ENCODE measurements at regions not wholly inside any gene's neighbourhood (a gene's known extent, or its start where the extent isn't known, plus 50 kb on each side); places are given as distances from the start of the nearest gene placed in this dataset.

- Histone ChIP-seq H3K4me3 (ENCODE audit: control extremely low read depth in 1 of 5, extremely low read depth in 1 of 5, insufficient read depth in 1 of 5, low read depth in 2 of 5, low read length in 4 of 5) (no peak overlapping the region), H3K4me1 (ENCODE audit: control insufficient read depth in 2 of 2, insufficient read depth in 2 of 2, low read length in 2 of 2) (no peaks in the 10 kb centered on the region), H3K9ac (ENCODE audit: low read length) (no peak overlapping the region), H3K36me3 (replicated peaks in 1 of 2; ENCODE audit: control extremely low read depth in 1 of 2, control insufficient read depth in 1 of 2, extremely low read depth in 1 of 2, insufficient read depth in 2 of 2, low read length in 1 of 2) (no peaks in the 10 kb centered on the region), H4K20me1 (ENCODE audit: control insufficient read depth, insufficient read depth, low read length, poor library complexity, severe bottlenecking) (no peaks in the 10 kb centered on the region), H2AFZ (ENCODE audit: insufficient read depth, low read depth, low read length, poor library complexity, severe bottlenecking) (no peak overlapping the region), H3K27ac (ENCODE audit: low read length in 2 of 2) (no peak overlapping the region), H3K27me3 (replicated peaks in 1 of 4; ENCODE audit: control extremely low read depth in 1 of 4, control insufficient read depth in 3 of 4, insufficient read depth in 4 of 4, low read length in 3 of 4) (no peaks in the 10 kb centered on the region), H3K4me2 (replicated peaks; ENCODE audit: low read depth, low read length, poor library complexity, severe bottlenecking) (no peak overlapping the region), H3K79me2 (ENCODE audit: control insufficient read depth, insufficient read depth, low read length) (no peaks in the 10 kb centered on the region), H3K9me3 (ENCODE audit: control extremely low read depth in 1 of 3, control insufficient read depth in 2 of 3, insufficient read depth in 1 of 3, low read length in 2 of 3) (no peaks in the 10 kb centered on the region)
- no peak for DNase-seq
- Mint-ChIP-seq H3K4me3 (no peak overlapping the region), H3K27me3 (no peaks in the 10 kb centered on the region), H3K4me1 (no peaks in the 10 kb centered on the region), H3K27ac (no peak overlapping the region), H3K9me3 (ENCODE audit: insufficient read depth) (no peaks in the 10 kb centered on the region)
- 83% methylated on average over 2 of the region's 3 CpGs for WGBS (ENCODE audit: insufficient coverage)
- ChIA-PET POLR2A (no interaction called here), CTCF (no interaction called here)
- intact Hi-C loops (cut with micrococcal nuclease) = no loop called here
- TF ChIP-seq CTCF (IDR thresholded peaks at IDR 0.05) (no peak), EZH2 (IDR thresholded peaks at IDR 0.05; ENCODE audit: borderline replicate concordance, insufficient read depth, low read depth, low read length, poor library complexity, severe bottlenecking) (no peak)
- ATAC-seq (ENCODE audit: low read depth) = no peak
These were observed 373.5 kb downstream of the SOX11 start for GRCh38 chr2:6065703-6066102.

GRCh38 chr2:6067089-6067488, 374.9 kb downstream of the SOX11 start:
- CTCF ChIA-PET = no interaction called here
- no peaks in the 10 kb centered on the region for H4K20me1 ChIP-seq (ENCODE audit: control insufficient read depth, insufficient read depth, low read length, poor library complexity, severe bottlenecking)
- TF ChIP-seq CTCF (IDR thresholded peaks at IDR 0.05) = no peak
- TF ChIP-seq EZH2 (IDR thresholded peaks at IDR 0.05; ENCODE audit: borderline replicate concordance, insufficient read depth, low read depth, low read length, poor library complexity, severe bottlenecking) = no peak
- no peaks in the 10 kb centered on the region for H3K79me2 ChIP-seq (ENCODE audit: control insufficient read depth, insufficient read depth, low read length)
- no peak overlapping the region for H3K27ac Mint-ChIP-seq
- H3K4me3 ChIP-seq (ENCODE audit: control extremely low read depth in 1 of 5, extremely low read depth in 1 of 5, insufficient read depth in 1 of 5, low read depth in 2 of 5, low read length in 4 of 5) = no peak overlapping the region
- WGBS (ENCODE audit: insufficient coverage) = 73% methylated on average over 4 of the region's 6 CpGs
- no peaks in the 10 kb centered on the region for H3K27me3 Mint-ChIP-seq
- no peaks in the 10 kb centered on the region for H3K27me3 ChIP-seq (replicated peaks in 1 of 4; ENCODE audit: control extremely low read depth in 1 of 4, control insufficient read depth in 3 of 4, insufficient read depth in 4 of 4, low read length in 3 of 4)
- H3K9ac ChIP-seq (ENCODE audit: low read length) = no peak overlapping the region
- no peaks in the 10 kb centered on the region for H3K4me1 ChIP-seq (ENCODE audit: control insufficient read depth in 2 of 2, insufficient read depth in 2 of 2, low read length in 2 of 2)
- no peak overlapping the region for H3K27ac ChIP-seq (ENCODE audit: low read length in 2 of 2)
- intact Hi-C loops (cut with micrococcal nuclease) = no loop called here
- H3K9me3 Mint-ChIP-seq (ENCODE audit: insufficient read depth) = no peaks in the 10 kb centered on the region
- no peak overlapping the region for H2AFZ ChIP-seq (ENCODE audit: insufficient read depth, low read depth, low read length, poor library complexity, severe bottlenecking)
- POLR2A ChIA-PET = no interaction called here
- no peak overlapping the region for H3K4me3 Mint-ChIP-seq
- ATAC-seq (ENCODE audit: low read depth) (no peak), DNase-seq (no peak)
- H3K9me3 ChIP-seq (ENCODE audit: control extremely low read depth in 1 of 3, control insufficient read depth in 2 of 3, insufficient read depth in 1 of 3, low read length in 2 of 3) = no peaks in the 10 kb centered on the region
- H3K4me2 ChIP-seq (replicated peaks; ENCODE audit: low read depth, low read length, poor library complexity, severe bottlenecking) = no peak overlapping the region
- H3K4me1 Mint-ChIP-seq = no peaks in the 10 kb centered on the region
- H3K36me3 ChIP-seq (replicated peaks in 1 of 2; ENCODE audit: control extremely low read depth in 1 of 2, control insufficient read depth in 1 of 2, extremely low read depth in 1 of 2, insufficient read depth in 2 of 2, low read length in 1 of 2) = no peaks in the 10 kb centered on the region

Data from B cell (primary cell).